Aorta (tissue), 5 donors: ENCODE measurements at regions not wholly inside any gene's neighbourhood (a gene's known extent, or its start where the extent isn't known, plus 50 kb on each side); places are given as distances from the start of the nearest gene placed in this dataset.

Experiments used
- ATAC-seq: fragments of 200-7000 bp; cut with Tn5 transposase; one replicate; pipeline ENCODE4 v1.9.1; 2022; ENCODE audit warnings: moderate library complexity; ENCODE audit not compliant: low FRiP score
- DNase-seq, 2 donors: peaks; one replicate each; pipeline ENCODE4 v3.0.0-alpha.2; 2020
- H3K27ac ChIP-seq, 2 donors: one replicate each; pipeline ENCODE4 v1.5.1; 2013; ENCODE audit warnings: low read length in 2 of 2, mild to moderate bottlenecking in 2 of 2, moderate library complexity in 2 of 2, control low read depth in 1 of 2, inconsistent platforms in 1 of 2, low read depth in 1 of 2
- H3K27me3 ChIP-seq, 2 donors: one replicate each; pipeline ENCODE4 v1.6.1; 2013; ENCODE audit warnings: control low read depth in 1 of 2, low read length in 1 of 2, mild to moderate bottlenecking in 1 of 2, moderate library complexity in 1 of 2; ENCODE audit not compliant: insufficient read depth in 2 of 2, control insufficient read depth in 1 of 2
- H3K36me3 ChIP-seq, 2 donors: one replicate each; pipeline ENCODE4 v1.6.1; 2013; ENCODE audit warnings: control low read depth in 1 of 2, low read length in 1 of 2, mild to moderate bottlenecking in 1 of 2; ENCODE audit not compliant: insufficient read depth in 2 of 2, control insufficient read depth in 1 of 2
- H3K4me1 ChIP-seq, 2 donors: one replicate each; pipeline ENCODE4 v1.6.1; 2013; ENCODE audit warnings: low read length in 2 of 2, control low read depth in 1 of 2, mild to moderate bottlenecking in 1 of 2, moderate library complexity in 1 of 2; ENCODE audit not compliant: insufficient read depth in 2 of 2, control insufficient read depth in 1 of 2
- H3K4me3 ChIP-seq, 2 donors: one replicate each; pipeline ENCODE4 v1.5.1; 2013; ENCODE audit warnings: low read length in 2 of 2, control low read depth in 1 of 2, mild to moderate bottlenecking in 1 of 2
- H3K9me3 ChIP-seq: one replicate; pipeline ENCODE4 v1.6.1; 2013; ENCODE audit warnings: mild to moderate bottlenecking, low read length; ENCODE audit not compliant: control insufficient read depth
- WGBS, 2 donors: extraction: QIAGEN DNeasy Blood & Tissue Kit; methylation state at CpG; one replicate each; pipeline ENCODE4 v1.1.7; 2013; 5-methylcytosine and 5-hydroxymethylcytosine counted together
- intact Hi-C, 2 donors: fragments of 100-400 bp; cut with DNase I; formaldehyde crosslinking; loops; one replicate each; pipeline versions ENCODE4 v1.14.2 to v1.15.0; 2022
- donor health status: healthy with polysubstance abuse.
- donor health status: Bipolar disorder and iron deficiency.
- donor health status: DM: no; HTN: no; CAD: no.
- donor health status: DM: no; HTN: no; CAD: no.
- donor health status: DM: yes; HTN: yes; CAD: no.

- Histone ChIP-seq H3K4me1 (no peaks in the 10 kb centered on the region), H3K4me3 (no peak overlapping the region), H3K27ac (no peak overlapping the region), H3K27me3 (no peaks in the 10 kb centered on the region), H3K9me3 (no peaks in the 10 kb centered on the region), H3K36me3 (no peaks in the 10 kb centered on the region)
- WGBS, 2 donors: 88 to 93% methylated on average over 27 of the region's 27 CpGs
- DNase-seq (no peak), ATAC-seq (no peak)
- intact Hi-C loops: loop anchor here in 1 of 2 donors (10.0 kb wide), 1 partner anchor 188 kb away; no protein-coding TSS in a partner anchor
Measured at GRCh38 chr4:1542516-1543320, 136.5 kb upstream of the NKX1-1 start.

- Histone ChIP-seq H3K27me3 (no peaks in the 10 kb centered on the region), H3K4me1 (no peaks in the 10 kb centered on the region), H3K27ac (no peak overlapping the region), H3K4me3 (no peak overlapping the region), H3K9me3 (no peaks in the 10 kb centered on the region), H3K36me3 (no peaks in the 10 kb centered on the region)
- DNase-seq: no peak
- WGBS, 2 donors: 83% methylated on average over 10 of the region's 10 CpGs
- ATAC-seq: no peak
- intact Hi-C loops: loop anchor here in 1 of 2 donors (10.0 kb wide), 1 partner anchor 187 kb away; no protein-coding TSS in a partner anchor
Measured at GRCh38 chr4:1542226-1542490, 135.9 kb upstream of the NKX1-1 start.

GRCh38 chr4:1541449-1542225 lies 135.4 kb upstream of the NKX1-1 start:
- Histone ChIP-seq H3K27ac (no peak overlapping the region), H3K4me1 (no peaks in the 10 kb centered on the region), H3K9me3 (no peaks in the 10 kb centered on the region), H3K36me3 (no peaks in the 10 kb centered on the region), H3K4me3 (no peak overlapping the region), H3K27me3 (no peaks in the 10 kb centered on the region)
- DNase-seq (no peak), ATAC-seq (peak; percentile 47)
- 63 to 68% methylated on average over 30 of the region's 30 CpGs for WGBS, 2 donors
- intact Hi-C loops: loop anchor here in 1 of 2 donors (10.0 kb wide), 1 partner anchor 187 kb away; no protein-coding TSS in a partner anchor

- no peak for ATAC-seq
- WGBS, 2 donors: 74 to 76% methylated on average over 33 of the region's 33 CpGs
- H3K36me3 ChIP-seq: no peaks in the 10 kb centered on the region
Measured at GRCh38 chr4:1540601-1541375, 134.5 kb upstream of the NKX1-1 start.

GRCh38 chr4:1539859-1540600 lies 133.8 kb upstream of the NKX1-1 start:
- ATAC-seq: no peak
- Histone ChIP-seq H3K27me3 (no peaks in the 10 kb centered on the region), H3K36me3 (no peaks in the 10 kb centered on the region), H3K27ac (no peak overlapping the region), H3K4me1 (no peaks in the 10 kb centered on the region), H3K9me3 (no peaks in the 10 kb centered on the region), H3K4me3 (no peak overlapping the region)
- intact Hi-C loops: loop anchor here in 1 of 2 donors (10.0 kb wide), 1 partner anchor 185 kb away; no protein-coding TSS in a partner anchor
- 89 to 91% methylated on average over 45 of the region's 45 CpGs for WGBS, 2 donors
- peak in 1 of 2 donors; percentile 52 for DNase-seq

More at GRCh38 chr4:1540601-1541375, 134.5 kb upstream of the NKX1-1 start:
- no peaks in the 10 kb centered on the region for H3K4me1 ChIP-seq
- intact Hi-C loops: loop anchor here in 1 of 2 donors (10.0 kb wide), 1 partner anchor 186 kb away; no protein-coding TSS in a partner anchor
- H3K9me3 ChIP-seq: no peaks in the 10 kb centered on the region
- H3K27ac ChIP-seq: no peak overlapping the region
- H3K4me3 ChIP-seq: no peak overlapping the region
- no peaks in the 10 kb centered on the region for H3K27me3 ChIP-seq
- DNase-seq: no peak

GRCh38 chr4:1538941-1539772 lies 132.9 kb upstream of the NKX1-1 start:
- Histone ChIP-seq H3K9me3 (no peaks in the 10 kb centered on the region), H3K27me3 (no peaks in the 10 kb centered on the region), H3K36me3 (no peaks in the 10 kb centered on the region), H3K4me3 (no peak overlapping the region), H3K27ac (no peak overlapping the region), H3K4me1 (no peaks in the 10 kb centered on the region)
- peak in 1 of 2 donors; percentile 68 for DNase-seq
- ATAC-seq: no peak
- 88% methylated on average over 23 of the region's 23 CpGs for WGBS, 2 donors
- intact Hi-C loops: no loop called here

GRCh38 chr4:1538096-1538410 lies 131.8 kb upstream of the NKX1-1 start:
- Histone ChIP-seq H3K4me1 (no peaks in the 10 kb centered on the region), H3K9me3 (no peaks in the 10 kb centered on the region), H3K27me3 (no peaks in the 10 kb centered on the region), H3K27ac (no peak overlapping the region), H3K4me3 (no peak overlapping the region), H3K36me3 (no peaks in the 10 kb centered on the region)
- no peak for DNase-seq
- no peak for ATAC-seq
- intact Hi-C loops: no loop called here
- WGBS, 2 donors: 57 to 64% methylated on average over 8 to 9 of the region's 9 CpGs
